Mesenteric fat pad (tissue), 1 donor: ENCODE measurements at regions not wholly inside any gene's neighbourhood (a gene's known extent, or its start where the extent isn't known, plus 50 kb on each side); places are given as distances from the start of the nearest gene placed in this dataset.
"Not testable (repeated sequence)": the region's sequence is repeated elsewhere in the genome, so short reads cannot be mapped to it uniquely, and the experiment has no call there.

Experiments
- DNase-seq: peaks from one replicate; pipeline ENCODE4 v3.0.0-alpha.2; 2020; ENCODE audit warnings: low spot score
- donor health status: DM: yes; HTN: yes; CAD: no.

DNA sequence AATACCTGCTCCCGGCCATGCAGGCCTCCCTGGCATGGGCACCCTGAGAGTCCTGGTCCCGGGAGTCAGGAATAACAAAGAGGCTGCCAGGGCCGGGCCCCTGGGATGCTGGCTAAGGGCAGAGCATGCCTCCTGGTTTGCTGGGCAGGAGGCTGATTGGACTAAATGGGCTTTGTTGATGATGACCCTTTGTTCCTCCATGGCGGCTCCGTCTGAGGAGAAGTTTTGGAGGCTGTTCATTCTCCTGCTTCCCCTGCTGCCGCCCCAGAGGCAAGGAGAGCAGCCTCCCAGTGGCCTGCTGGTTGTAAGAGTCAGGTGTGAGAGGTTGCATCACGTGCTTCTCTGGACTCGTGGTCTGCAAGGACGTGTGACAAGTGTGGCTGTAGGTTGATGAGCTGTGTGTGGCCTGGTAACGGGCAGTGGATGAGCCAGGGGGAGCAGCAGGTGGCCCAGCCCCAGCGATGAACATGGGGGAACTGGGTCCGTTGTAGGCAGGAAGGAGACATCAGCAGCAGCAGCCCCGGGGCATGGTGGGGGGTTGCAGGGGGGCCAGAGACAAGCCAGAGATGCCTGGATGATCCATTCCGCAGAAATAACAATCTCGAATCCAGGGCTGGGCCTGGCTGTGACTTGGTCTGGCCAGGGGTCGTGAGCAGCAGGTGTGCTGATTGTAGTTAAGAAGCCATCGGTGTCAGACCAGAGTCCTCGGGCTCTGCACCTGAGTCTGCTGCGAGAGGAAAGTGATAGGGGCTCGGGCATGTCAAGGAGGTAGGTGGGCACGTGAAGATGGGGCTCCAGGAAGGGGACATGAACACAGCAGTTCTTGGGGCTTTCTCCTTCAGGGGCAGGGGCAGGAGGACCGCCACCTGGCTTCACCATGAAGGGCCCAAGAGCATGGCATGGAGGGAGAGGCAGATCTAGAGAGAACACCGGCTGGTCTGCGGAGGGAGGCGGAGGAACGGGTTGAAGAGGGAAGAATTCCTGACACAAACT is 101.4 kb downstream of the TNFRSF13B start:
- peak; percentile 83 for DNase-seq

DNA sequence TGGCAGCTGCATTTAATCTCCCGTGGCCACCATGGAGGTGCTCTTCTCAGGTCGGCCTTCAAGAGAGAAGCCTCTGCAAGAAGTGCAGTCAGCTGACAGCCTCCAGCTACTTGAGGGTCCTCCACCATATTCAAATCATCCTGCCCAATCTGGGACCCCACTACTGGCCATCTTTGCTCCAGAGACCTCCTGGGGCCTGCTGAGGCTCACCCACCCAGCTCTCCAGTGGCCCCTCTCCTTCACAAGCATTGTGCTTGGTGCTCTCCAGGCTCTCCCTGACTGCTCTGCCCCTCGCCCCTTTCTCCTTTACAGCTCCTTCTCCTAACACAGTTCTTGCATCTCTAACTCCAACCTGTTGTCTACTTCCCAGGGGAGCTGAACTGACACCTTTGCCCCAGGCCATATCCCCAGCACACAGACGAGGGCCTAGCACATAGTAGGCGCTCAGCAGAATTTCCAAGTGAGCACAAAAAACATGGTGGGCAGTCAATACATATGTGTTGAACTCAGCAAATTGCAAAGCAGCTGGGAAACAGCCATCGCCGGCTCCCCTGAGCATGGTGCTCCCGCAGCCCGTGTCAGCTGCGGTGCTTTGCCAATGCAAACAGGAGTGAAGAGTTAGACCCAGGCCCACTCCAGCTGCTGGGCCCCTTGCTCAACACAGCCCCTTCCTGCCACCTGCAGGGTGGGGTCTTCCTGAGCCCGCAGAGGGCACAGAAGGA is 102.2 kb downstream of the TNFRSF13B start:
- DNase-seq, result peak; percentile 67

- peak; percentile 33 for DNase-seq
Measured at GRCh38 chr17:16868616-16869015, 103.3 kb downstream of the TNFRSF13B start.

DNA sequence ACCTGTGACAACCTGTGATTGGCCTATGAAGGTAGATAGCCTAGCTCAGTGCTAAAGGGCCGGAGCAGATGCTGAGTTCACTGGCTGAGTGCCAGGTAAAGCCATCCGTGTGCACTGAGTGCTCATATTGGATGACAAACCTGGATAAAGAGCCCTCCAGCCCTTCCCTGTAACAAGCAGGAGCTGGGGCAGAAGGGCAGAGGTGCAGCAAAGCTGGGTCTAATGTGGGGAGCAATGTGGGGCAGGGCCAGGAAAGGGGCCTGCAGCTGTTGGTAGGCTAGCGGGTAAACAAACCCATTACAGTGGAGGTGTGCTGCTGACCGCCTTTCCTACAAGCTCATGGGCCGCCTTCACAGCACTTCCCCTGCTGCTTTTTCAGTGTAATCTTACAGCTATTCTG is 104.4 kb downstream of the TNFRSF13B start:
- DNase-seq, result peak; percentile 45

DNA sequence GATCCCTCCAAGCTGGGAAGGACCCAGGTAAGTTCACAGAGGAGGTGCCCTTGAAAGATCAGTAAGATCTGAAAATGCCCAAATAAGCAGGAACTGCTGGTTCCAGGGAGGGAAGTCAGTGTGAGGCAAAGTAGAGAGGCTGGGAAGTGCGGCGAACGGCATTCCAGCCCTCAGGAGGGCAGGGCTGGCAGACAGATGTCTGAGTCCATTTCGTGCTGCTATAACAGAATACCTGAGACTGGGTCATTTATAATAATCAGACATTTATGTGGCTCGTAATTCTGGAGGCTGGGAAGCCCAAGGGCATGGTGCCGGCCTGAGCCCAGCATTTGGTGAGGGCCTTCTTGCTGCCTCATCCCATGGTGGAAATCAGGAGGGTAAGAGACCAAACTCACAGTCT is 105.1 kb downstream of the TNFRSF13B start:
- DNase-seq, result peak; percentile 51

GRCh38 chr17:16866436-16866835 is 105.5 kb downstream of the TNFRSF13B start:
- DNase-seq, result peak; percentile 53

DNA sequence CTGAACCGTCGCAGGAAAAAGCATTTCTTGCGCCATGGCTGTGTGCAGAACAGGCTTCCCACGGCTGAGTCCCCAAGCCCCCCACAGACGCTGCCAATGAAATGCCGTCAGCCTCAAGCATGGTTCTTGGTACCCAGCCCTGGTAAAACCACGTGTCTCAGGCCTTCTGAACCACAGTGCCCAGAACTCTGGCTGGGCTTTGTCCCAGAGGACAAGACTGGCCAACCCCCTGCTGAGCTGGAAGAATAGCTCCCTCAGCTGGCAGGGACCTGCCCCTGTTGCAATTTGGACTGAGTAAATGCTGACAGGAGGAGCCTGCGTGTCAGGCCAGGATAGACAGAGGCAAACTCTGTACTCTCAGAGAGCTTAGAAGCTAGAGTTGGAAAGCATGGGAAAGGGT is 106.2 kb downstream of the TNFRSF13B start:
- not testable (repeated sequence) for DNase-seq

GRCh38 chr17:16865077-16865613 is 106.8 kb downstream of the TNFRSF13B start:
- peak; percentile 28 for DNase-seq

DNA sequence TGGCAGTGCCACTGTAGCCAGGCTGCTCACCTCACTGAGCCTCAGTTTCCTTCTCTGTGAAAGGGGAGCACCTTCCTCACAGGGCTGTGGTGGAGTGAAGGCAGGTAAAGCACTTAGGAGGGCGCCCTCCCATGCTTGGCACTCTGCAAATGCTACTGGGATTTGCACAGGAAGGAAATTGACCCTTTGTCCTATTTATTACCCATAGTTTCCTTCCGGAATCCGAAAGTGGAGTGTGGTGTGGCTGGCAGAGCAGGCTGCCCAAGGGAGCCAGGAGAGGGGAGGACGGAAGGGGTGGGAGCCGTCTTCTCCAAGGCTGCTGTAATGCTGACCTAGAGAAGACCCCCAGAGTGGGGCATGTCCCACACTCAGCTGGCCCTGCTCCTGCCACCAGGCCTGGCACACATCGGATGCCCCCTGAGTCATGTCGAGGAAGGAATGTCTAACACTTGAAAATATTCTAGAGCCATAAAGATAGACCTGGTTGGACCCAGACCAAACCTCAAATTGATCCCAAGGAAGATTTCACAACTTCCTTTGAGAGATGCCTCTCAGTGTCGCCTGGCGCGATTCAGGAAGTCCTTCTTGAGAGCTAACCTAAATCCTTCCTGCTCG is 107.3 kb downstream of the TNFRSF13B start:
- not testable (repeated sequence) for DNase-seq

GRCh38 chr17:16861152-16861551 is 110.8 kb downstream of the TNFRSF13B start:
- not testable (repeated sequence) for DNase-seq

DNA sequence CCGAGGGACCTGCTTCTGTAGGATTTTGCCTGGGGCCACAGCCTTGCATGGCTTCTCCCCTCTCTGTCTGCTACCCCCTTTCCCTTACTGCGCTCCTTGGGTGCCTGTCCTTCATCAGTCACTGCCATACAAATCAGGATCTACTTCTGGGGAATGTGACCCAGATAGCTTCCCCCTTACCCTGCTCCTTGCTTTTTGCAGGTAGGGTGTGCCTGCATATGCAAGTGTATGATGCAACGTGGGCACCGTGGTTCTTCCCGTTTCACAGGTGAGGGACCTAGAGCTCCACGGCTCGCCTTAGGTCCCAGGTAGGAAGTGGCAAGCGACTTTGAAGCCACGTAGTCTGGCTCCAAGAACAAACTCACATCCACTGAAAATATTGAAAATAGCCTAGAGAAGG is 111.5 kb downstream of the TNFRSF13B start:
- DNase-seq, result peak; percentile 59

DNA sequence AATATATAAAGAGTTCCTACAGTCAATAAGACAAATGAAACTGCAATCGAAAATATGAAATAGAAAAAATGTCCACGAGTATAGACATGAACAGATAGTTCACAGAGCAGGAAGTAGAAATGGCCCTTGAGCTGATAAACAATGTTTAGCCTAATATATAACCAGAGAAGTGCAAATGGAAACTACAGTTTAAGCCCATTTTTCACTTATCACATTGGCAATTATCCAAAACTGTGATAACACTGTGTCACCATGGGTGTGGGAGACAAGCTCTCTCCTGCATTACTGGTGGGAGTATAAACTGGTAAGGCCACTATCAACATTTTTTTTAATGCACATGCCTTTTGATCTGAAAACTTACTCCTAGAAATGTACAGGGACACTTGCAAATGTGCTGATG is 112.4 kb downstream of the TNFRSF13B start:
- not testable (repeated sequence) for DNase-seq

DNA sequence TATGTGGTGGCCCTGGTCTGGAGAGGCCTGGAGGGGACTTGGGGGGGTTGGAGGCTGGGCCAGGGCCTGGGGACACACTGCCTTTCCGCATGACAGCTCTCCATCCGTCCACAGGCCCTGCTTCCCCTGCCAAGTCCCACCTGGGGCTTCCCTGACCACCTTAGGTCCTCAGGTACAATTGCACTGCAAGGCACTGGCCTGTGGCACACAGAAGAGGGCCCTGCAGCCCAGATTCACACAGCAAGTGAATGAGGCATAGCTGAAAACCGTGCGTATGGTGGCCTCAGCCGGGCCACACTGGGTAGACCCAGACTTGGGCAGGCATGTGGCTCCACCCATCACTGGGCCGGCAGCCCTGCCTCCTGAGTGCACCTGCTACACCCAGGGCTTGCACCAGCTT is 114.2 kb downstream of the TNFRSF13B start:
- not testable (repeated sequence) for DNase-seq

DNA sequence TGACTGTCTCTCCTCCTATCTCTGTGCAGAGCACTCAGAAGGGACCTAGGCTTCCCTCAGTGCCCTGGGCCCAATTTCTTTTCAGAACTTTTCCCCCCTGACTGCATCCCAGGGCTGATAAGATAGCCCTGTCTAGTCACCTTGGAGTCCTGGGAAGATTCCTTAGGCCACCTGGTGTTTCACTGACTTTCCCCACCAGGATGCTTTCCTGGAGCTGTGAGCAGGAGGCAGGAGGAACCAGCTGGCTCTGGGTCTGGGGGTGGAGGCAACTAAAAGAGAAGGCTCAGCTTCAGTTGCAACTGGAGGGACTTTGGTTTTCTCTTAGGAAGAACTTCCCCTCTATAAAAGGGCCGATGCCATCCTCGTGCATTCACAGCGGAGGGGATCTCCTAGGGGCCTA is 115.1 kb downstream of the TNFRSF13B start:
- DNase-seq, result not testable (repeated sequence)

- not testable (repeated sequence) for DNase-seq
Measured at GRCh38 chr17:16856171-16856570, 115.7 kb downstream of the TNFRSF13B start.

- DNase-seq, result not testable (repeated sequence)
Measured at GRCh38 chr17:16854636-16855035, 117.3 kb downstream of the TNFRSF13B start.

DNA sequence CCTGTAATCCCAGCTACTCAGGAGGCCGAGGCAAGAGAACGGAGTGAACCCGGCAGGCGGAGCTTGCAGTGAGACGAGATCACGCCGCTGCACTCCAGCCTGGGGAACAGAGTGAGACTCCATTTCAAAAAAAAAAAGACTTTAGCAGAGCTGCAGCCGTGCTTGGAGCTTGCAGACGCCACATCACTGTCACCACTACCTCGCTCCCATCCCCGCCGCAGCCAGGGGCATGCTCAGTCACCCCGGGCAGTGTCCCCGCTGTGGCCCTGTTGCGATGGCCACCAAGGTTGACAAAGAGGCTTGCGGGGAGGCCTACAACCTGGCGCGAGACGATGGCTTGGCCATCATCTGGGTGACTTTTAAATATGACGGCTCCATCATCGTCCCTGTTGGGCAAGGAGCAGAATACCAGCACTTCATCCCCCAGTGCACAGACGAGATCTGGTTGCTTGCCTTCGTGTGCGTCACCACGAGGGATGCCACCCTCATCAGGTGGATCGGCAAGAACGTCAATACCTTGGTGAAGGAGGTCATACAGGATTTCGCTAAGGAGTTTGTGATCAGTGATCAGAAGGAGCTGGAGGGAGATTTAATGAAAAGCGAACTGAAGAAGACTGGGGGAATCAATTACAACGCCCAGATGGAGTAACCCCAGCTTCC is 118.1 kb downstream of the TNFRSF13B start:
- DNase-seq, result no peak

- DNase-seq, result not testable (repeated sequence)
Measured at GRCh38 chr17:16849861-16850260, 122.1 kb downstream of the TNFRSF13B start.

DNA sequence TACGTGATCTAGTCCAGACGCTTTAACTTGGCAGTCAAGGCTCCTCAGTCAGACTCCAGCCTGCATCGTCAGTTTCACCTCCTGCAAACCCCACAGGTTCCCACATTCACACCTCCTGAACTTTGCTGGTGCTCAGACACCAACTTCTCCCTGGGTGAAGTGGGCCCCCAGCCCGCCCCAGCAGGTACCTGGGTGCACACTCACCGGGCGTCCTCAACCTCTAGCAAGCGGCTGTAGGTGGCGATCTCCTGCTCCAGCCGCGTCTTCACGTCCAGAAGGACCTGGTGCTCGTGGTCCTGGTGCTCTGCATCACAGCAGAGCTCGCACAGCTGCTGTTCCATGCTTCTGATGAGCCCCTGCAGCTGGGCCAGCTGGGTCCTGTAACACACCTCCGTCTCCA is 122.9 kb downstream of the TNFRSF13B start:
- DNase-seq, result peak; percentile 43

GRCh38 chr17:16845098-16845497 is 126.8 kb downstream of the TNFRSF13B start:
- DNase-seq, result peak; percentile 57

DNA sequence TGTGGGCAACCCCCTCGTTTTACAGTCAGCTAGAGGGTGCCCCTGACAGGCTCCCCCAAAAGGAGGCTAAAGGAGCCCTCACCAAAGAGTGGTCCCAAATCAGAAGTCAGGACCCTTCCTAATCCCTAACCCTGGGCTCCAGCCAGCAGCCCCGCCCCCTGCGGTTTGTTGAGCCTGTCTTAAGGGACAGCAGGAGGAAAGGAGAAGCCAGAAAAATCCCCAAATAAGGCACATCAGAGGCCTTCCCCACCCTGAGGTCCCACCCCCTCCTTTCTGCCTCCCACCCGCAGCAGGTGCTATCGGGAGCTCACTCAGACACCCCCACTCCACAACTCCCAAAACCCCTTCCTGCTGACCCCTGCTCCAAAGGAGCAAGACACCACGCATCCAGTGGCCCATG is 127.2 kb downstream of the TNFRSF13B start:
- DNase-seq, result peak; percentile 79
